GM21717 (cell line): ENCODE measurements at regions not wholly inside any gene's neighbourhood (a gene's known extent, or its start where the extent isn't known, plus 50 kb on each side); places are given as distances from the start of the nearest gene placed in this dataset.
"Not testable (repeated sequence)": the region's sequence is repeated elsewhere in the genome, so short reads cannot be mapped to it uniquely, and the experiment has no call there.

ENCODE experiments used
- ATAC-seq: cut with Tn5 transposase; IDR thresholded peaks from one replicate; pipeline ENCODE4 v1.9.1; 2021; ENCODE audit warnings: mild to moderate bottlenecking, moderate library complexity; ENCODE audit not compliant: unreplicated experiment

GRCh38 chr6:4359108-4359730, 223.8 kb upstream of the ECI2 start:
- ATAC-seq = no peak

DNA sequence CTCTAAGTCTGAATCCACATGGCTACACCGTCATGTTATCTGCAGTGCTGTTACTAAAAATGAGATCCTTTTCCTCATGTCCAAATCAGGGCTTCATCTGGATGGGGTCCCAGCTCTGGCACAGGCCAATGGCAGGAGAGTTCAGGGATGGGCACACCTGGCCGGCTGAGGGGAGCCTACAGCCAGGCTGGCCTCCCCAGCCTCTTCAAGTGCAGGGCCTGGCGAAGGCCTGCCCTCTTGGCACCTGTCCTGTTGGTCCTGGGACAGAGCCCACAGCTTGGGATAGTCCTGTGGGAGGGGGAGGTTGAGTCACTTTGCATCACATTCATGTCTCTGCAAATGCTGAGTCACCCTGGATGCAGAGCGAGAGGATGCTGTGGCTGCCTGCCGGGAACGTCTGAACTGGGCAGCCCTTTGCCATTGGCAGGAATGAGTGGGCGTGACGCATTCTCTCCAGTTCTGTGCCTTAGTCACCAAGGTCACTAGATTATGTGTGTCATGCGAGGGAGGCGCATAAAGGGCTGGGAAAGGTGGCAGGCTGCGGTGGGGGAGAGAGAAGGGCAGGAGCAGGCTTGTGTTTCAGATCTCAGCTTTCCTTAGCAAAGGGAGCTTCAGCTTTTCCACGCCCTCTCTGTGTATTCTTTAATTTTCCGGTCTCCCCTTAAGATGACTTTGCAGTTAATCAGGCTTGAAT, 223.2 kb upstream of the ECI2 start:
- ATAC-seq = no peak

GRCh38 chr6:4357660-4358152, 222.3 kb upstream of the ECI2 start:
- not testable (repeated sequence) for ATAC-seq

- ATAC-seq = no peak
Observed at GRCh38 chr6:4356899-4357659, 221.7 kb upstream of the ECI2 start.

GRCh38 chr6:4355241-4355640, 219.9 kb upstream of the ECI2 start:
- no peak for ATAC-seq

DNA sequence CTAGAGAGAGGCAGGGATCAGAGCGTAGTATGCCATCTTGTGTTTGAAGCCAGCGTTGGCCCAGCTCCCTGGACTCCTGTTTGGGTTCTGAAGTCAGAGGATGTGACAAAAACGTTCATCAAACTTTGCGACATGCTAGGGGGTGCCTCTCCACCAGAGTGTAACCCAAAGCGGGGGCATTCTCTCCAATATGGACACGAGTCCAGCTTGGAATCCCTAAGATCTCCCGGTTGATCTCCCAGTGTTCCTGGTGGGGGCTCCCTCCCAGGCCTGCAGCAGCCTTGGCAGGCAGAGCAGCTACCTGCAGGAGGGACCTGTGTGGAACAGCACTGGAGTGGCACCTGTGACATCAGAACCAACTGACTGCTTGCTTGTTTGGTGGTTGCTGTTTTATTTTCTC, 218.8 kb upstream of the ECI2 start:
- no peak for ATAC-seq

DNA sequence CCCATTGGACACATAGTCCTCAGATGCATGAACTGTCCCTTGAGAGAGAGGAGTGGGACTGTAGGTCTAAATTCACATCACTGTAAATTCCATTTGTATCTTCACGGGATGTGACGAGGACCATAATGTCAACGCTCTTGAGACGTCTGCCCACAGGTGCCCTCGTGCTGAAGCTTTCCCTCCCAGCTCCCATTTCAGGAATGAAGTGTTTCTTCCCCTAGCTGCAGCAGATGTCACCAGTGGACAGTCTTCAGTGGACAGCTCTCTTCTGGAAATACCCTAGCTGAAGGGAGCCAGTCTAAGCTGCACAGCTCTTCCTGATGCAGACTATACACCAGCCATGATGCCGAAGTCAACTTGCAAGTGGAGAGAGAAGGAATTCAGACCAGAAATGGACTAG, 217.4 kb upstream of the ECI2 start:
- ATAC-seq = no peak

GRCh38 chr6:4352322-4352669, 216.9 kb upstream of the ECI2 start:
- ATAC-seq = no peak

- ATAC-seq = no peak
Observed at GRCh38 chr6:4351520-4352321, 216.3 kb upstream of the ECI2 start.

- ATAC-seq = no peak
Observed at GRCh38 chr6:4350567-4351519, 215.5 kb upstream of the ECI2 start.

DNA sequence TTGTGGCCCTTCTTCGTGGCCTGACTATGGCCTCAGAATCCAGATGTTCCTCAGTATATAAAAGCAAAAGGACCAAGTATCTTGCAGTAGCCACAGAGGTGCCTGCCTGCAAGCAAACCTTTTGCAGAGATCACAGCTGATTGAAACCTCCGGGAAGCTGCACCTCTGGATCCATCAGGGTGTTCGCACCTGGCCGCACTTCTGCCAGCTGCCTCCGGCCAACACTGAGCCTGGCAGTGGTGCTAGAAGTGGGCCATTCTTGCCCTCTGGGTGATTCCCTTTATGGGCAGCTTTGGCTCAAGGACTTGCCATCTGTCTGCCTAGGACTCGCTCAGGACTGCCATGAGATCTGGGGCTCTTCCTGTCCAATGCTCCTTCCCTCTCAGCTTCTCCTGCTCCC, 214.6 kb upstream of the ECI2 start:
- no peak for ATAC-seq

GRCh38 chr6:4349323-4349722, 213.9 kb upstream of the ECI2 start:
- no peak for ATAC-seq

GRCh38 chr6:4348462-4349112, 213.2 kb upstream of the ECI2 start:
- peak; percentile 81 for ATAC-seq

DNA sequence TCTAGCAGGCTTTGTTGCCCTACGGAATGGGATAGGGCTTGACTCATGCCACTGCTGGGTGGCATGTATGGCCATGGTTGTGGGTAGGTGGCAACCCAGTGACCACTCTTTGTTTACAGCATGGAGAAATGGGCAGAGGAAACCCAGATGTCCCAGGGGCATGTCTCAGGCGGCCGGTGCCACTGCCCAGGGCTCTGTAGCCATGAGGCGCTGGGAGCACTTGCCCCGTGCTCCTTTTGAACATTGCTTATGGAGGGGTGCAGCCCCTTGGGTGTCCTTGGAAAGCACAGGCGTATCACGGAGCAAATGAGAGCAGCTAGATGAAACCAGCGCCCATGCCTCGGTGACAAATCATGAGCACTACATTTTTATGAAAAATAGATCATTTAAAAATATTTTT, 212.5 kb upstream of the ECI2 start:
- no peak for ATAC-seq

- ATAC-seq = no peak
Observed at GRCh38 chr6:4346659-4347333, 211.4 kb upstream of the ECI2 start.

- no peak for ATAC-seq
Observed at GRCh38 chr6:4345543-4345942, 210.2 kb upstream of the ECI2 start.

DNA sequence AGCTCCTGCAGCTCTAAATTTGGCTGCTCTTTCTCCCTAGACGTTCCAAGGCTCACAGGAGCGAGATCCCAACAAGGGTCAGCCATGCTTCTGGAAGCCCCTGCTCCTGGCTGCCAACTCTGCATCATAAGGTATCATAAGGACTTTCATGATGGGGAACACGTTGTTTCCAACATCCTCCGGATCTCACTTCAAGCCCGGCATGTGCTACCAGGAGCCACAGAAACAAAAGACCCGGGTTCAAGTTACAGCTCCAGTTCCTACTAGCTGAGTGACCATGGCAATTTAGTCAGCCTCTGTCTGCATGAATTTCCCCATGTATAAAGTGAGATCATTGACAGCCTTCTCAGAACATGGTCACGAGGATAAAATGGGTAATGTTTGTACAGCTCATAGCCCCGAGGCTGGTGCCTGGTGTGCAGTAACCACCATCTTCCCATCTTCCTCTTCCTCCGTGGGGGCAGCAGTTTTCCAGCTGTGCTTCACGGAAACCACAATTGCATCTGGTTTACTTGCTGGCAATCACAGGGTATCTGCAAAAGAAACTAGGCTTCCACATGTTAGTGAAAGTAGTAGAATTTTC, 209.0 kb upstream of the ECI2 start:
- no peak for ATAC-seq

GRCh38 chr6:4342407-4343137, 207.2 kb upstream of the ECI2 start:
- no peak for ATAC-seq
